Smooth muscle cell (in vitro differentiated cells): ENCODE measurements at regions not wholly inside any gene's neighbourhood (a gene's known extent, or its start where the extent isn't known, plus 50 kb on each side); places are given as distances from the start of the nearest gene placed in this dataset.

Experiments used
- DNase-seq: peaks from one replicate; lab custom pipeline; 2025; ENCODE audit not compliant: unreplicated experiment; lab: John Stamatoyannopoulos, UW
- H2AFZ ChIP-seq: fragments of 200-600 bp; sonication (generic); 2 replicates; pipeline ENCODE4 v1.6.0; 2016; ENCODE audit warnings: antibody characterized with exemption, low read depth, mild to moderate bottlenecking
- H3F3A ChIP-seq: fragments of 200-600 bp; sonication (generic); 2 replicates; pipeline ENCODE4 v1.6.0; 2017; ENCODE audit warnings: antibody characterized with exemption, low read depth
- H3K27ac ChIP-seq: fragments of 200-600 bp; sonication (generic); 2 replicates; pipeline ENCODE4 v1.5.1; 2016; ENCODE audit warnings: low read depth, mild to moderate bottlenecking
- H3K27me3 ChIP-seq: fragments of 200-600 bp; sonication (generic); 2 replicates; pipeline ENCODE4 v1.6.1; 2016; ENCODE audit warnings: low read depth, mild to moderate bottlenecking
- H3K36me3 ChIP-seq: fragments of 200-600 bp; sonication (generic); 2 replicates; pipeline ENCODE4 v1.5.1; 2016; ENCODE audit warnings: low read depth
- H3K4me1 ChIP-seq: fragments of 200-600 bp; sonication (generic); 2 replicates; pipeline ENCODE4 v1.5.1; 2016; ENCODE audit warnings: low read depth
- H3K4me2 ChIP-seq: fragments of 200-600 bp; sonication (generic); 2 replicates; pipeline ENCODE4 v1.6.0; 2016; ENCODE audit warnings: mild to moderate bottlenecking
- H3K4me3 ChIP-seq: fragments of 200-600 bp; sonication (generic); 2 replicates; pipeline ENCODE4 v1.5.1; 2016; ENCODE audit warnings: mild to moderate bottlenecking
- H3K79me2 ChIP-seq: fragments of 200-600 bp; sonication (generic); 2 replicates; pipeline ENCODE4 v1.6.0; 2016; ENCODE audit warnings: low read depth, mild to moderate bottlenecking
- H3K9ac ChIP-seq: fragments of 200-600 bp; sonication (generic); 2 replicates; pipeline ENCODE4 v1.6.0; 2016; ENCODE audit warnings: low read depth
- H3K9me3 ChIP-seq: fragments of 200-600 bp; sonication (generic); replicated peaks from 2 replicates; pipeline ENCODE4 v1.5.1; 2016; ENCODE audit warnings: low read depth
- H4K20me1 ChIP-seq: fragments of 200-600 bp; sonication (generic); 2 replicates; pipeline ENCODE4 v1.6.0; 2016; ENCODE audit warnings: low read depth
- CTCF ChIP-seq: fragments of 200-600 bp; sonication (generic); IDR thresholded peaks from 2 replicates; pipeline ENCODE4 v1.5.1; 2017; ENCODE audit warnings: borderline replicate concordance, mild to moderate bottlenecking, antibody characterized with exemption; ENCODE audit not compliant: insufficient read depth, poor library complexity, severe bottlenecking
- WGBS: methylation state at CpG from one replicate; pipeline ENCODE4 v1.1.7; 2016; ENCODE audit warnings: low lambda C conversion rate; 5-methylcytosine and 5-hydroxymethylcytosine counted together

- WGBS, result 69% methylated on average over 2 of the region's 2 CpGs
- H3K79me2 ChIP-seq, result no peaks in the 10 kb centered on the region
- no peaks in the 10 kb centered on the region for H3K4me1 ChIP-seq
- no peak for TF ChIP-seq CTCF
- no peaks in the 10 kb centered on the region for H3F3A ChIP-seq
- H3K9me3 ChIP-seq, result no peaks in the 10 kb centered on the region
- H3K9ac ChIP-seq, result no peak overlapping the region
- peaks cover 57% of the 10 kb centered on the region for H3K27me3 ChIP-seq
- DNase-seq, result no peak
- H2AFZ ChIP-seq, result no peak overlapping the region
- no peaks in the 10 kb centered on the region for H3K36me3 ChIP-seq
- H3K4me2 ChIP-seq, result no peak overlapping the region
- H3K27ac ChIP-seq, result no peak overlapping the region
- H3K4me3 ChIP-seq, result no peak overlapping the region
- no peaks in the 10 kb centered on the region for H4K20me1 ChIP-seq
Observed at GRCh38 chr1:38580594-38580993, 279.0 kb downstream of the RRAGC start.

- H3K36me3 ChIP-seq, result no peaks in the 10 kb centered on the region
- no peaks in the 10 kb centered on the region for H3K79me2 ChIP-seq
- H3K4me3 ChIP-seq, result no peak overlapping the region
- H3K27ac ChIP-seq, result no peak overlapping the region
- peaks cover 70% of the 10 kb centered on the region for H3K27me3 ChIP-seq
- DNase-seq, result no peak
- no peaks in the 10 kb centered on the region for H4K20me1 ChIP-seq
- no peak for TF ChIP-seq CTCF
- no peaks in the 10 kb centered on the region for H3K4me1 ChIP-seq
- no peaks in the 10 kb centered on the region for H3F3A ChIP-seq
- 91% methylated on average over 5 of the region's 5 CpGs for WGBS
- no peaks in the 10 kb centered on the region for H3K9me3 ChIP-seq
- H3K9ac ChIP-seq, result no peak overlapping the region
- H2AFZ ChIP-seq, result no peak overlapping the region
- peak overlapping the region; percentile 89 for H3K4me2 ChIP-seq
Observed at GRCh38 chr1:38579056-38579455, 280.5 kb downstream of the RRAGC start.

- Histone ChIP-seq H3K4me2 (peak overlapping the region; percentile 89), H3K4me1 (no peaks in the 10 kb centered on the region), H3K36me3 (no peaks in the 10 kb centered on the region), H4K20me1 (no peaks in the 10 kb centered on the region), H3K79me2 (no peaks in the 10 kb centered on the region), H2AFZ (peak overlapping the region; percentile 72), H3K9me3 (no peaks in the 10 kb centered on the region), H3K27ac (no peak overlapping the region), H3K4me3 (peak overlapping the region; percentile 51), H3K9ac (no peak overlapping the region), H3K27me3 (peaks cover 76% of the 10 kb centered on the region), H3F3A (no peaks in the 10 kb centered on the region)
- no peak for DNase-seq
- TF ChIP-seq CTCF, result no peak
- 6% methylated on average over 40 of the region's 66 CpGs for WGBS
Observed at GRCh38 chr1:38578271-38578951, 281.2 kb downstream of the RRAGC start.

GRCh38 chr1:38577937-38578270, 281.7 kb downstream of the RRAGC start:
- Histone ChIP-seq H3F3A (no peaks in the 10 kb centered on the region), H3K4me1 (no peaks in the 10 kb centered on the region), H2AFZ (peak overlapping the region; percentile 72), H3K9me3 (no peaks in the 10 kb centered on the region), H3K27ac (no peak overlapping the region), H3K4me2 (peak overlapping the region; percentile 89), H4K20me1 (no peaks in the 10 kb centered on the region), H3K79me2 (no peaks in the 10 kb centered on the region), H3K4me3 (peak overlapping the region; percentile 51), H3K36me3 (no peaks in the 10 kb centered on the region), H3K27me3 (peaks cover 78% of the 10 kb centered on the region), H3K9ac (no peak overlapping the region)
- DNase-seq, result no peak
- no peak for TF ChIP-seq CTCF
- WGBS, result 21% methylated on average over 5 of the region's 5 CpGs
